SJSA1 (cell line): ENCODE measurements at regions not wholly inside any gene's neighbourhood (a gene's known extent, or its start where the extent isn't known, plus 50 kb on each side); places are given as distances from the start of the nearest gene placed in this dataset.
"Not testable (repeated sequence)": the region's sequence is repeated elsewhere in the genome, so short reads cannot be mapped to it uniquely, and the experiment has no call there.

Experiments
- DNase-seq, 2 experiments: peaks; one replicate each; pipeline ENCODE4 v3.0.0-alpha.2; 2015 to 2020; ENCODE audit warnings: low spot score in 2 of 2, low read depth in 1 of 2
- H3K27ac ChIP-seq: fragments of 250-450 bp; sonication (Bioruptor Pico); 2 replicates; pipeline ENCODE4 v1.5.1; 2020; ENCODE audit warnings: mild to moderate bottlenecking, moderate library complexity
- H3K27me3 ChIP-seq: fragments of 250-450 bp; sonication (Bioruptor Pico); replicated peaks from 2 replicates; pipeline ENCODE4 v1.5.1; 2020; ENCODE audit warnings: mild to moderate bottlenecking, moderate library complexity
- H3K36me3 ChIP-seq: fragments of 250-450 bp; sonication (Bioruptor Pico); 2 replicates; pipeline ENCODE4 v1.5.1; 2020; ENCODE audit warnings: mild to moderate bottlenecking
- H3K4me1 ChIP-seq: fragments of 250-450 bp; sonication (Bioruptor Pico); replicated peaks from 2 replicates; pipeline ENCODE4 v1.6.1; 2021; ENCODE audit warnings: mild to moderate bottlenecking
- H3K4me3 ChIP-seq: fragments of 250-450 bp; sonication (Bioruptor Pico); 2 replicates; pipeline ENCODE4 v1.5.1; 2020; ENCODE audit warnings: mild to moderate bottlenecking
- H3K9me3 ChIP-seq: fragments of 250-450 bp; sonication (Bioruptor Pico); replicated peaks from 2 replicates; pipeline ENCODE4 v1.5.1; 2020; ENCODE audit warnings: mild to moderate bottlenecking

DNA sequence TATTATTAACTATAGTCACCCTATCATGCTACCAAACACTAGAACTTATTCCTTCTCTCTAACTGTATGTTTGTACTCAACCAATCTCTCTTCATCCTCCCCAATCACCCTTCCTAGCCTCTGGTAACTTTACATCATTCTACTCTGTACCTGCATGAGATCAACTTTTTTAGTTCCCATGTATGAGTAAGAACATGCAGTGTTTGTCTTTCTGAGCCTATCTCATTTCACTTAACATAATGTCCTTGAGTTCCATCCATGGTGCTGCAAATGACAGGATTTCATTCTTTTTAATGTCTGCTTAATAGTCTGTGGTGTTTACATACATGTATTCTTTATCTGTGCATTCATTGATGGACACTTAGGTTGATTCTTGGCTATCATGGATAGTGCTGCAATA, 108.9 kb upstream of the RFX8 start:
- Histone ChIP-seq H3K27me3 (no peaks in the 10 kb centered on the region; the same call in 1 of the 2 replicates), H3K27ac (no peak overlapping the region)
- DNase-seq = no peak

DNA sequence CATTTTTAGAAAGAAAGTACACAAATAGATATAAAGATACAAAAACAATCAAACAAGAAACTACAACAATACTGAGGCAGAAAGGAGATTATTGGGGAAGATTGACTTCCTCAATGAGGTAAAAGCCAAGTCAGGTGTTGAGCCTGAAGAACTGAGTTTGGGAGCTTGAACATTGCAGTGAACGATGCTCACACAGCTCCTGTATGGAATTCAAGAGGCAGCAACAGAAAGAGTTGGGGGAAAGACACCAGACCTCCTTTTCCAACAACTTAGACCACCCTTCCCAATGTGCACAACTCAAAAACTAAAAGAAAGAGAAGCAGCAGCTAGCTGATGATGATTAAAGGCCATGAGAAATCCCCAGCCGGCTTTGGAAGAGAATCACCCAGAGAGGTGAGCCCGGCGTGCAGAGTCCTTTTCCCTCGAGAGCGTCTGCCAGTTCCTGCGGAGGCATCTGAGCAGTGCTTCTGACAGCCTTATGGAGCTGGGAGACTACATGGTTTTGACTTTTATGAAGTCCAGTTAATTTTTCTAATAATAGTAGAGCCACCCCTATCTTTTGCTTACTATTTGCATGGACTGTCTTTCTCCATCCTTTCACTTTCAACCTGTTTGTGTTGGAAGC, 106.9 kb upstream of the RFX8 start:
- no peak for DNase-seq
- H3K27me3 ChIP-seq = peaks cover 3% of the 10 kb centered on the region; the same call in 1 of the 2 replicates
- no peak overlapping the region for H3K27ac ChIP-seq
- no peaks in the 10 kb centered on the region for H3K9me3 ChIP-seq
- no peak overlapping the region for H3K4me3 ChIP-seq
- H3K4me1 ChIP-seq = no peaks in the 10 kb centered on the region
- H3K36me3 ChIP-seq = no peaks in the 10 kb centered on the region

More for the DNA sequence above, 108.9 kb upstream of the RFX8 start:
- no peaks in the 10 kb centered on the region for H3K4me1 ChIP-seq
- no peak overlapping the region for H3K4me3 ChIP-seq
- no peaks in the 10 kb centered on the region for H3K9me3 ChIP-seq
- H3K36me3 ChIP-seq = no peaks in the 10 kb centered on the region

DNA sequence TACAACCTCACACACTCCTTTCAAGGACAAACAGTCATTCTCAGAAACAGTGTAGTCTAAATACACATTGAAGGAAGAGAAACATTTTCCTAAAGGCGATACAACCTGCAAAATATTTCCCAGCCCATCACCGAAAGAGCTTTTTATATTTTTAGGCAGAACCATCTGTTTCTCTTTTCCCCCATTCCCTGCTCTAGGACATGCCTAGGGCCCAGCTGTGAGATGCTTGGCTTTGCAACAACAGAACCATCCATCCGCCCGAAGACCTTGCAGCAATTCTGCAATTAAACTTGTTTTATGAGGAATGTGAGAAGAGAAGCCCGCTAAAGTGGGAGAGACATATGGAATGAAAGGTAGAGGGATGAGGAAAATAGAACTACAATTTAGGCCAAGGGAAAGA, 105.6 kb upstream of the RFX8 start:
- Histone ChIP-seq H3K4me1 (no peaks in the 10 kb centered on the region), H3K36me3 (no peaks in the 10 kb centered on the region), H3K27ac (no peak overlapping the region), H3K9me3 (no peaks in the 10 kb centered on the region), H3K27me3 (peaks cover 3% of the 10 kb centered on the region; the same call in 1 of the 2 replicates), H3K4me3 (no peak overlapping the region)
- no peak for DNase-seq

DNA sequence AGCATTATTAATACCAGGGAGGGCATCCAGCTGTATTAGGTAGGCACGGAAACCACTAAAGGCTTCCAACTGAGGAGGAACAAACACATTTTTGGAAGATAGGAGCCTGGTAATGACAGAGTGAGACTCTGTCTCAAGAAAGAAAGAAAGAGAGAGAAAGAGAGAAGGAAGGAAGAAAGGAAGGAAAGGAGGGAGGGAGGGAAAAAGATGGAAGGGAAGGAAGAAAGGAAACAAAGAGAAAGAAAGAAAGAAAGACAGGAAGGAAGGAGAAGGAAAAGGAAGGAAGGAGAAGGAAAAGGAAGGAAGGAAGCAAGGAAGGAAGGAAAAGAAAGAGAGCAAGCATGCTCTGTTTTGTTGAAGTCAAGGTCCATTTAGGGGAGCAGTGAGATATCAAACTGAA, 103.8 kb upstream of the RFX8 start:
- Histone ChIP-seq H3K27ac (no peak overlapping the region), H3K4me3 (no peak overlapping the region), H3K9me3 (no peaks in the 10 kb centered on the region), H3K36me3 (no peaks in the 10 kb centered on the region), H3K4me1 (no peaks in the 10 kb centered on the region), H3K27me3 (peaks cover 3% of the 10 kb centered on the region; the same call in 1 of the 2 replicates)
- no peak for DNase-seq

DNA sequence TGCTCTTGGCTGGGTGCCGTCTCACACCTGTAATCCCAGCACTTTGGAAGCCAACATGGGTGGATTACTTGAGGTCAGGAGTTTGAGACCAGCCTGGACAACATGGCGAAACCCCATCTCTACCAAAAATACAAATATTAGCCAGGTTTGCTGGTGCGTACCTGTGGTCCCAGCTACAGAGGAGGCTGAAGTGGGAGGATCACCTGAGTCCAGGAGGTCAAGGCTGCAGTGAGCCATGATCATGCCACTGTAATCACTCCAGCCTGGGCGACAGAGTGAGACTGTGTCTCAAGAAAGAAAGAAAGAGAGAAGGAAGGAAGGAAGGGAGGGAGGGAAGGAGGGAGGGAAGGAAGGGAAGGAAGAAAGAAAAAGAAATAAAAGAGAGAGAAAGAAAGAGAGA, 103.2 kb upstream of the RFX8 start:
- H3K4me1 ChIP-seq, H3K4me3 ChIP-seq, H3K27me3 ChIP-seq, DNase-seq, H3K9me3 ChIP-seq, H3K36me3 ChIP-seq, H3K27ac ChIP-seq: not testable (repeated sequence)

DNA sequence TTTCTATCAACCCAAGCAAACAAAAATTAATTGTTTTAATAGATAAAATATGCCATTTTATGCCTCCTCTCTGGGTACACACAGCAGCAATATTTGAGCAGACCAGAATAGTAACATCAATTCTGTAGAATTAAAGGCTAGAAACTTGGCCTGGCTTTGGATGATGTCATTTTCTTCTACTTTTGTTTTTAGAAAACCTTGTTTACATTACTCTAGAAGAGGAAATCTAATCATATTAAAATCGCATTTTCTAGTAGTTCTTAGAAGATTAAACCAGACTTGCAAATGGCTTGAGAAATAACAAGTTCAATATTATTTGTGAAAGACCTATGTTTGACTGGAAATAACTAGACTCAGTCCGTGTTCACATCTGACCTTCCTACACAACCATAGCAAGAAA, 102.3 kb upstream of the RFX8 start:
- peaks cover 3% of the 10 kb centered on the region; the same call in 1 of the 2 replicates for H3K27me3 ChIP-seq
- H3K36me3 ChIP-seq = no peaks in the 10 kb centered on the region
- no peak for DNase-seq
- no peaks in the 10 kb centered on the region for H3K4me1 ChIP-seq
- no peak overlapping the region for H3K4me3 ChIP-seq
- no peak overlapping the region for H3K27ac ChIP-seq
- no peaks in the 10 kb centered on the region for H3K9me3 ChIP-seq

DNA sequence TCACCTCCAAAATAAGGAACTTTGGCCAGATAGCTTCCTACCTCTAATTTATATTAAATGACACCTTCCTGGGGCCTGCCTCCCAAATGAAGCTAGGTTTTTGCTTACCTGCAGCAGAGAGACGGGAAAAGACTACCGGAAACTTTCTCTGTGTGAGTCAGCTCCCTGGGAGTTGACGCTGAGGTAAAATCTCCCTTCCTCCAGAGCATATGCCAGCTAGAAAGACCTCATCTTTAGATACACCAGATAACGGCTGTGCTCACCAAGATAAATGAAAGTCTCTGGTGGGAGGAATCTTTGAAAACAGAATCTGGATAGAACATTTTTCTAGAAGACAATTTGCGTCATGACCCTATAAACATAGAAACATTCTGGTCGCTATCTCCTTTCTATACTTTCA, 99.7 kb upstream of the RFX8 start:
- no peak overlapping the region for H3K4me3 ChIP-seq
- no peak for DNase-seq

DNA sequence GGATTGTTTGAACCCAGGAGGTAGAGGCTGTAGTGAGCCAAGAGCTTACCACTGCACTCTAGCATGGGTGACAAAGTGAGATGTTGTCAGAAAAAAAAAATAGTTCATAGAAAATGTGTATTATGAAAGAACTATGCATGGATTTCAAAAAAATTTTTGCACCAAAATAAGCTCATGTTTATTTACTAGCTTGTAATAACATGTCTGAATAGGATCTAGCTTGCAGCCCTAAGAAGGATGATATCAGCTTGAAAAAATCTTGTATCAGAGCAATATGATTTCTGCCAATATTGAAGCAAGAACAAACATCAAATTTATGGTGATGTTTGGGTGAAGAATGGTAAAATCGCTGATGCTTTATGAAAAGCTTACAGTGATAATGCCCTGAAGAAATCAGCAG, 97.0 kb upstream of the RFX8 start:
- Histone ChIP-seq H3K9me3 (no peaks in the 10 kb centered on the region), H3K4me1 (no peaks in the 10 kb centered on the region), H3K36me3 (no peaks in the 10 kb centered on the region), H3K27ac (no peak overlapping the region), H3K27me3 (peaks cover 5% of the 10 kb centered on the region; the same call in 1 of the 2 replicates), H3K4me3 (no peak overlapping the region)
- no peak for DNase-seq

More for the DNA sequence above, 99.7 kb upstream of the RFX8 start:
- Histone ChIP-seq H3K36me3 (no peaks in the 10 kb centered on the region), H3K27ac (no peak overlapping the region), H3K4me1 (no peaks in the 10 kb centered on the region), H3K27me3 (peaks cover 3% of the 10 kb centered on the region; the same call in 1 of the 2 replicates), H3K9me3 (no peaks in the 10 kb centered on the region)

DNA sequence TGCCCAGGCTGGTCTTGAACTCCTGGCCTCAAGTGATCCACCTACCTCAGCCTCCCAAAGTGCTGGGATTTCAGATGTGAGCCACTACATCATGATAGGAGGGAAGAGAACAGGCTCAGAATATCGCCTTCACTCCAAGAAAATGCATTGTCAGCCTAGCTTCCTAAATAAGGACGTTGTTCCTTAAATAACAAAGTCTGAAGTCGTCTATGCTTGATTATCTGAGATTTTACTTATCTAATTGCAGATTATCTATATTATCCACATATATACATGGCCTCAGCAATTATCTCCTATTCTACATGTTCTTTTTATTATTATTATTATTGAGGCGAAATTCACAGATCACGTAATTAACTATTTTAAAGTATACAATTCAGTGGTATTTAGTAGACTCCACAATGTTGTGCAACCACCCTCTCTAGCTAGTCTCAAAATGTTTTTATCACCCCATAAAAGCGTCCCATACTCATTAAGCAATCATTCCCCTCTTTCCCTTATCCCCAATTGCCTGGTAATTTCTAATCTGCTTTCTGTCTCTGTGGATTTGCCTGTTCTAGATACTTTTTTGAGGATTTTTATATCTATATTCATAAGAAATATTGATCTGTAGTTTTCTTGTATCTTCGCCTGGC, 95.1 kb upstream of the RFX8 start:
- no peaks in the 10 kb centered on the region for H3K4me1 ChIP-seq
- no peak overlapping the region for H3K4me3 ChIP-seq
- H3K9me3 ChIP-seq = no peaks in the 10 kb centered on the region
- peaks cover 5% of the 10 kb centered on the region; the same call in 1 of the 2 replicates for H3K27me3 ChIP-seq
- no peak overlapping the region for H3K27ac ChIP-seq
- DNase-seq = no peak
- no peaks in the 10 kb centered on the region for H3K36me3 ChIP-seq

DNA sequence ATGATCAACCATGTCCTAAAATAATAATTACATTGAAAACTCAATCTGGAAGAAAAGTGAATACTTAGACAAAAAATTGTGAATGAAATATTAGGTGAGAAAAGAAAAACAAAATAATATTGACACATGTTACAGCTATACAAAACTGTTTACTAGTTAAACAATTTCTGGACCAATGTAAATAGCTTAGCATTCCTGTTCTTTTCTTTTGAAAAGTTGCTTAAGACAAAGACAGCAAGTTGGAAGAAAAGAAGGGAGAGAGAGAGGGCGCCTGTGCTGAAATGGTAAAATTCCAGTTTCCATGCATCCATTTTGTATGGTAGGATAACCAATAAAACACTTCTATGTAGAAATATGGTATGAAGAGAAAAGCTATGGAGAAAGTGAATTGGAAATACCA, 94.1 kb upstream of the RFX8 start:
- H3K4me1 ChIP-seq = no peaks in the 10 kb centered on the region
- DNase-seq = no peak
- H3K9me3 ChIP-seq = no peaks in the 10 kb centered on the region
- no peak overlapping the region for H3K27ac ChIP-seq
- no peak overlapping the region for H3K4me3 ChIP-seq
- H3K27me3 ChIP-seq = peaks cover 5% of the 10 kb centered on the region; the same call in 1 of the 2 replicates
- H3K36me3 ChIP-seq = no peaks in the 10 kb centered on the region

DNA sequence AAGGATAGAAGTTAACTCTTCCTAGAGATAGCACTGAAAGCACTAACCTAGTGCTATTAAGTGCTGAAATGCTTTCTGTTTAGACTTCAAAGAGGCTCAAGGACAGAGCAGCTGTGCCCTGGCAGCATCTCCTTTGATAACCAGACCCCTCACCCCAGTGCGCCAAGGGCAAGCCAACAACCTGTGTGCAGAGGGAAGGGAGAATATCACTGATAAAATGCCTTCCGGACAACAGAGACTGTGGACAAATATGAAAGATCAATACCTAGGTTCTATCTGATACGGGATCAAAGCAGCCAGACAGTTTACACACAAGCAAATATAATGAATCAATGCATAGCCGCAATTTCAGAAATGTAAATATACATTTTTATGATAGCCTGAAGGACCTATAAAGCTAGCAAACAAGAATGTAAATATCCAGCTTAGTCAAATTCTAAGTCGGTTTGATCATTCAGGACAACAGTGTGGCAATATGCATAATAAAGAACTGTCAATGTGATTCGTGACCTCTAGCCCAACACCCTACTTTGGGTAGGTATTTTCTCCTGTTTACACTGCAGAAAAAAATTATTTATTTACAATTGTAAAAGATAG, 91.8 kb upstream of the RFX8 start:
- Histone ChIP-seq H3K4me1 (no peaks in the 10 kb centered on the region), H3K9me3 (no peaks in the 10 kb centered on the region), H3K4me3 (no peak overlapping the region), H3K36me3 (no peaks in the 10 kb centered on the region), H3K27ac (no peak overlapping the region), H3K27me3 (peaks cover 5% of the 10 kb centered on the region; the same call in 1 of the 2 replicates)
- DNase-seq = no peak

DNA sequence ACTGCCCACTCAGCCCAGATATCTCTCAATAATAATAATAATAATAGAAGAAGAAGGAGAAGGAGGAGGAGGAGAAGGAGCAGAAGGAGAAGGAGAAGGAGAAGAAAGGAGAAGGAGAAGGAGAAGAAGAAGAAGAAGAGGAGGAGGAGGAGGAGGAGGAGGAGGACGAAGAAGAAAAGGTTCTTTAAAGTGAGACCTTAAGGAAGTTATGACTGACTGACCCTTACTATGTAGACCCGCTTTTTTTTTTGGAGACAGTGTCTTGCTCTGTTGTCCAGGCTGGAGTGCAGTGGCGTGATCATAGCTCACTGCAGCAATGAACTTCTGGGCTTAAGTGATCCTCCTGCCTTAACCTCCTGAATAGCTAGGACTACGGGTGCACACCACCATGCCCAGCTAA, 88.9 kb upstream of the RFX8 start:
- Histone ChIP-seq H3K27me3 (peaks cover 2% of the 10 kb centered on the region; the same call in 1 of the 2 replicates), H3K27ac (no peak overlapping the region), H3K36me3 (no peaks in the 10 kb centered on the region), H3K9me3 (no peaks in the 10 kb centered on the region), H3K4me3 (no peak overlapping the region), H3K4me1 (peaks cover 12% of the 10 kb centered on the region)
- DNase-seq = no peak

DNA sequence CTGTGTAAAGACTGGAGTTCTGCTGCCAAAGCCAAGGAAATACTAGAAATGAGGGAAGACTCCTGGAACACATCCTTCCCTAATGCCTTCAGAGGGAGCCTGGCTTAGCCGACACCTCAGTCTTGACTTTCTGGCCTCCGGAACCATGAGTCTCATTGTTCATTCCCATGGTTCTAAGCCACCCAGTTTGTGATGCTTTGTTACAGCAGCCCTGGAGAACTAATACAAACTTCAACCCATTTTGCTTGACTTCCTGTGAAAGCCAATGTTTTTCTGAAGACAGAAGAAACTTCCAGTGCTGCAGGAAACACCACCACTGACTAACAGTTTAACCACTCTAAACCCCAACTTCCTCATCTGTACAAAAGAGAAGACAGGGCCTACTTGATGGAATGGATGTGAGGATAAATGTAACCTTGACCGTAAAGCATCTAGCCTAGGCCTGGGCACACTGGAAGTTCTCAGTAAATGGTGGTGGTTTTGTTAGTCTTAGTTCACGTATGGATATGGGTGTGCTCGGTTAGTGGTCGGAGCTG, 85.9 kb upstream of the RFX8 start:
- Histone ChIP-seq H3K27ac (no peak overlapping the region), H3K9me3 (no peaks in the 10 kb centered on the region), H3K4me3 (no peak overlapping the region), H3K27me3 (no peaks in the 10 kb centered on the region), H3K36me3 (no peaks in the 10 kb centered on the region), H3K4me1 (peaks cover 22% of the 10 kb centered on the region)
- no peak for DNase-seq

DNA sequence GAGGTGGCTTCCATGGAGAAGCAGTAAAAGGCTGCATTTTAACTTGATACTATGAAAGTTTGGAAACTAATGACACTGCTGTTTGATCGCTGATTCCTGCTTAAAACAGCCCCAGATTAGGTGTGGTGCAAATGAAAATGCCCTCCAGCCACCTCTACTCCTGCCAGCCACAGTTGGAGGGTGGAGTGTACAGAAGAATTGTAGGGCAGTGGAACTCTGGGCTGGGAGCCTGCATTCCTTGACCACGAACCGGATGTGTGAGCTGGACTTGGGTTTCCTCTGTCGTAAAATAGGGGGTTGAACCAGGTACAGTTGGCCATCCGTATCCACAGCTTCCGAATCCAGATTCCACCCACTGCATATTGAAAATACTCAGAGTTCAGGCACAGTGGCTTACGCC, 84.6 kb upstream of the RFX8 start:
- Histone ChIP-seq H3K27me3 (no peaks in the 10 kb centered on the region), H3K27ac (peak overlapping the region; percentile 89), H3K9me3 (no peaks in the 10 kb centered on the region), H3K36me3 (no peaks in the 10 kb centered on the region), H3K4me1 (peaks cover 22% of the 10 kb centered on the region), H3K4me3 (no peak overlapping the region)
- DNase-seq = peak in 1 of 2 experiments; percentile 49
